Gastrocnemius medialis (tissue), 4 donors: ENCODE measurements at regions not wholly inside any gene's neighbourhood (a gene's known extent, or its start where the extent isn't known, plus 50 kb on each side); places are given as distances from the start of the nearest gene placed in this dataset.

Experiments
- CTCF ChIP-seq, 5 experiments: fragments of 450-650 bp in 3 of 5; fragments of 200-600 bp in 2 of 5; sonication (generic) in 2 of 5; IDR thresholded peaks in 4 of 5; conservative IDR thresholded peaks in 1 of 5; 1 replicate in 4 of 5; 2 replicates in 1 of 5; pipeline ENCODE4 v1.5.1; 2016 to 2019; ENCODE audit warnings: antibody characterized with exemption in 5 of 5, mild to moderate bottlenecking in 3 of 5, moderate library complexity in 3 of 5
- POLR2A ChIP-seq, 2 donors: fragments of 450-650 bp; IDR thresholded peaks; one replicate each; pipeline ENCODE4 v1.6.1; 2017; ENCODE audit warnings: antibody characterized with exemption in 2 of 2, mild to moderate bottlenecking in 2 of 2, moderate library complexity in 2 of 2

GRCh38 chr6:148192310-148192709 lies 150.3 kb upstream of the SASH1 start:
- TF ChIP-seq CTCF (IDR thresholded peaks at IDR 0.05 in 4 of 5, conservative IDR thresholded peaks at IDR 0.05 in 1 of 5) (no peak), POLR2A (IDR thresholded peaks at IDR 0.05) (no peak)
